ENCODE measurements at regions not wholly inside any gene's neighbourhood (a gene's known extent, or its start where the extent isn't known, plus 50 kb on each side); places are given as distances from the start of the nearest gene placed in this dataset.

- H3K9me3 ChIP-seq (replicated peaks in 1 of 2; ENCODE audit: control insufficient read depth in 2 of 2, insufficient read depth in 1 of 2, low read depth in 1 of 2, low read length in 2 of 2) = no peaks in the 10 kb centered on the region
- H2BK5ac ChIP-seq (ENCODE audit: low read length) = no peak overlapping the region
Observed at GRCh38 chr3:102230057-102230456, 204.8 kb upstream of the ZPLD1 start.

GRCh38 chr3:102233881-102234280 is 200.9 kb upstream of the ZPLD1 start:
- no peak overlapping the region for H4K8ac ChIP-seq (ENCODE audit: low read depth, low read length)
- H3K18ac ChIP-seq (ENCODE audit: low read length) = no peak overlapping the region
- no peak overlapping the region for H3K4ac ChIP-seq (ENCODE audit: low read length)
- H2AFZ ChIP-seq (ENCODE audit: low read length) = no peak overlapping the region
- no peaks in the 10 kb centered on the region for H3K27me3 ChIP-seq (ENCODE audit: control insufficient read depth in 3 of 3, insufficient read depth in 3 of 3, low read depth in 1 of 3, low read length in 3 of 3)
- H3K27ac ChIP-seq (replicated peaks; ENCODE audit: low read length) = no peak overlapping the region
- H2BK15ac ChIP-seq (ENCODE audit: low read length) = no peak overlapping the region
- H2AK5ac ChIP-seq (ENCODE audit: low read depth, low read length) = no peak overlapping the region
- no peaks in the 10 kb centered on the region for H3K79me1 ChIP-seq (ENCODE audit: low read depth, low read length)
- no peak for DNase-seq (ENCODE audit: low spot score)
- H3K4me3 ChIP-seq (ENCODE audit: low read length in 2 of 2) = no peak overlapping the region
- no peaks in the 10 kb centered on the region for H3K9me3 ChIP-seq (replicated peaks in 1 of 2; ENCODE audit: control insufficient read depth in 2 of 2, insufficient read depth in 1 of 2, low read depth in 1 of 2, low read length in 2 of 2)
- H2BK120ac ChIP-seq (ENCODE audit: low read depth, low read length) = no peak overlapping the region
- H3K9ac ChIP-seq (ENCODE audit: low read depth, low read length, poor library complexity) = no peak overlapping the region
- no peaks in the 10 kb centered on the region for H3K36me3 ChIP-seq (replicated peaks in 1 of 2; ENCODE audit: control insufficient read depth in 2 of 2, insufficient read depth in 2 of 2, low read length in 2 of 2)
- no peaks in the 10 kb centered on the region for H3K4me1 ChIP-seq (ENCODE audit: control insufficient read depth in 2 of 2, insufficient read depth in 1 of 2, low read depth in 1 of 2, low read length in 2 of 2)
- no CpG with 5 or more reads among the region's 1 CpG for WGBS, 2 donors (ENCODE audit: extremely low coverage in 2 of 2, insufficient read length in 2 of 2, insufficient replicate concordance in 1 of 2)
- no peak overlapping the region for H3K23ac ChIP-seq (ENCODE audit: low read depth, low read length, poor library complexity)
- no peak overlapping the region for H3K14ac ChIP-seq (ENCODE audit: low read length)
- no peak overlapping the region for H3K4me2 ChIP-seq (ENCODE audit: insufficient read depth, low read length, poor library complexity, severe bottlenecking)
- H2BK12ac ChIP-seq (ENCODE audit: low read length) = no peak overlapping the region
- H4K91ac ChIP-seq (ENCODE audit: low read depth, low read length, poor library complexity) = no peak overlapping the region
- no peak overlapping the region for H2BK5ac ChIP-seq (ENCODE audit: low read length)

More at GRCh38 chr3:102230057-102230456, 204.8 kb upstream of the ZPLD1 start:
- Histone ChIP-seq H3K27me3 (ENCODE audit: control insufficient read depth in 3 of 3, insufficient read depth in 3 of 3, low read depth in 1 of 3, low read length in 3 of 3) (no peaks in the 10 kb centered on the region), H3K79me1 (ENCODE audit: low read depth, low read length) (no peaks in the 10 kb centered on the region), H3K18ac (ENCODE audit: low read length) (no peak overlapping the region), H3K23ac (ENCODE audit: low read depth, low read length, poor library complexity) (no peak overlapping the region), H3K4ac (ENCODE audit: low read length) (no peak overlapping the region), H3K4me1 (ENCODE audit: control insufficient read depth in 2 of 2, insufficient read depth in 1 of 2, low read depth in 1 of 2, low read length in 2 of 2) (no peaks in the 10 kb centered on the region), H3K4me2 (ENCODE audit: insufficient read depth, low read length, poor library complexity, severe bottlenecking) (no peak overlapping the region), H2BK12ac (ENCODE audit: low read length) (no peak overlapping the region), H3K36me3 (replicated peaks in 1 of 2; ENCODE audit: control insufficient read depth in 2 of 2, insufficient read depth in 2 of 2, low read length in 2 of 2) (no peaks in the 10 kb centered on the region), H4K8ac (ENCODE audit: low read depth, low read length) (no peak overlapping the region), H3K9ac (ENCODE audit: low read depth, low read length, poor library complexity) (no peak overlapping the region), H2BK120ac (ENCODE audit: low read depth, low read length) (no peak overlapping the region), H3K4me3 (ENCODE audit: low read length in 2 of 2) (no peak overlapping the region), H2AFZ (ENCODE audit: low read length) (no peak overlapping the region), H3K14ac (ENCODE audit: low read length) (no peak overlapping the region), H3K27ac (replicated peaks; ENCODE audit: low read length) (no peak overlapping the region), H2BK15ac (ENCODE audit: low read length) (no peak overlapping the region), H4K91ac (ENCODE audit: low read depth, low read length, poor library complexity) (no peak overlapping the region), H2AK5ac (ENCODE audit: low read depth, low read length) (no peak overlapping the region)
- WGBS, 2 donors (ENCODE audit: extremely low coverage in 2 of 2, insufficient read length in 2 of 2, insufficient replicate concordance in 1 of 2) = no CpG with 5 or more reads among the region's 2 CpGs
- no peak for DNase-seq (ENCODE audit: low spot score)

- H2BK5ac ChIP-seq (ENCODE audit: low read length) = no peak overlapping the region
- H3K4ac ChIP-seq (ENCODE audit: low read length) = no peak overlapping the region
- H3K36me3 ChIP-seq (replicated peaks in 1 of 2; ENCODE audit: control insufficient read depth in 2 of 2, insufficient read depth in 2 of 2, low read length in 2 of 2) = no peaks in the 10 kb centered on the region
- H2BK15ac ChIP-seq (ENCODE audit: low read length) = no peak overlapping the region
- no peak overlapping the region for H3K27ac ChIP-seq (replicated peaks; ENCODE audit: low read length)
- no peak for DNase-seq (ENCODE audit: low spot score)
- H3K9ac ChIP-seq (ENCODE audit: low read depth, low read length, poor library complexity) = no peak overlapping the region
- WGBS, 2 donors (ENCODE audit: extremely low coverage in 2 of 2, insufficient read length in 2 of 2, insufficient replicate concordance in 1 of 2) = no CpG with 5 or more reads among the region's 5 CpGs
- no peaks in the 10 kb centered on the region for H3K27me3 ChIP-seq (ENCODE audit: control insufficient read depth in 3 of 3, insufficient read depth in 3 of 3, low read depth in 1 of 3, low read length in 3 of 3)
- H3K4me3 ChIP-seq (ENCODE audit: low read length in 2 of 2) = no peak overlapping the region
- no peak overlapping the region for H2AK5ac ChIP-seq (ENCODE audit: low read depth, low read length)
- H3K4me1 ChIP-seq (ENCODE audit: control insufficient read depth in 2 of 2, insufficient read depth in 1 of 2, low read depth in 1 of 2, low read length in 2 of 2) = no peaks in the 10 kb centered on the region
- H4K8ac ChIP-seq (ENCODE audit: low read depth, low read length) = no peak overlapping the region
- no peaks in the 10 kb centered on the region for H3K9me3 ChIP-seq (replicated peaks in 1 of 2; ENCODE audit: control insufficient read depth in 2 of 2, insufficient read depth in 1 of 2, low read depth in 1 of 2, low read length in 2 of 2)
- no peak overlapping the region for H3K23ac ChIP-seq (ENCODE audit: low read depth, low read length, poor library complexity)
- H4K91ac ChIP-seq (ENCODE audit: low read depth, low read length, poor library complexity) = no peak overlapping the region
- H3K14ac ChIP-seq (ENCODE audit: low read length) = no peak overlapping the region
- H2BK120ac ChIP-seq (ENCODE audit: low read depth, low read length) = no peak overlapping the region
- H3K79me1 ChIP-seq (ENCODE audit: low read depth, low read length) = no peaks in the 10 kb centered on the region
- H2AFZ ChIP-seq (ENCODE audit: low read length) = no peak overlapping the region
- no peak overlapping the region for H2BK12ac ChIP-seq (ENCODE audit: low read length)
- H3K4me2 ChIP-seq (ENCODE audit: insufficient read depth, low read length, poor library complexity, severe bottlenecking) = no peak overlapping the region
- no peak overlapping the region for H3K18ac ChIP-seq (ENCODE audit: low read length)
Observed at GRCh38 chr3:102235679-102236078, 199.1 kb upstream of the ZPLD1 start.

DNA sequence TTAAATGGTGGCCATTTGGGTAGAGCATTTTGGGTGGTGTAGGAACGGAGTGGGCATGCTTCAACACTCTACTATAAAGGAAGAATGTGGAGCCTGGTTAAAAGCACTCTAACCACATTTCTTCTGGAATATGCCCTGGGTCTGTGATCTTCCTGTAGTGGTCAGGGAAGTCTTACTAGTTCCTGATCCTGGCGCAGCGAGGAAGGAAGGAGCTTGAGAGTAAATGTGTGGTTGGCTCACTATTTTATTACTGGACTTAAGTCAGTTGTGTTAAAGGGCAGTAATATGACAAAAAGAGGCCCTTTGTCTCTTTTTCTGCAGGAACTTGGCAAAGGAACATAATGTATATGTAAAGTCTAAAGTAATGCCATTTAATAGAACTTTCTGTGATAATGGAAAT is 197.6 kb upstream of the ZPLD1 start:
- H4K91ac ChIP-seq (ENCODE audit: low read depth, low read length, poor library complexity) = no peak overlapping the region
- H2BK120ac ChIP-seq (ENCODE audit: low read depth, low read length) = no peak overlapping the region
- no peak for DNase-seq (ENCODE audit: low spot score)
- no peak overlapping the region for H3K9ac ChIP-seq (ENCODE audit: low read depth, low read length, poor library complexity)
- no peak overlapping the region for H2BK5ac ChIP-seq (ENCODE audit: low read length)
- no CpG with 5 or more reads among the region's 3 CpGs for WGBS, 2 donors (ENCODE audit: extremely low coverage in 2 of 2, insufficient read length in 2 of 2, insufficient replicate concordance in 1 of 2)
- H4K8ac ChIP-seq (ENCODE audit: low read depth, low read length) = no peak overlapping the region
- no peak overlapping the region for H3K27ac ChIP-seq (replicated peaks; ENCODE audit: low read length)
- no peaks in the 10 kb centered on the region for H3K79me1 ChIP-seq (ENCODE audit: low read depth, low read length)
- no peaks in the 10 kb centered on the region for H3K36me3 ChIP-seq (replicated peaks in 1 of 2; ENCODE audit: control insufficient read depth in 2 of 2, insufficient read depth in 2 of 2, low read length in 2 of 2)
- no peak overlapping the region for H3K4me2 ChIP-seq (ENCODE audit: insufficient read depth, low read length, poor library complexity, severe bottlenecking)
- H2BK12ac ChIP-seq (ENCODE audit: low read length) = no peak overlapping the region
- no peaks in the 10 kb centered on the region for H3K4me1 ChIP-seq (ENCODE audit: control insufficient read depth in 2 of 2, insufficient read depth in 1 of 2, low read depth in 1 of 2, low read length in 2 of 2)
- H3K4me3 ChIP-seq (ENCODE audit: low read length in 2 of 2) = no peak overlapping the region
- no peaks in the 10 kb centered on the region for H3K27me3 ChIP-seq (ENCODE audit: control insufficient read depth in 3 of 3, insufficient read depth in 3 of 3, low read depth in 1 of 3, low read length in 3 of 3)
- no peak overlapping the region for H2AK5ac ChIP-seq (ENCODE audit: low read depth, low read length)
- H3K9me3 ChIP-seq (replicated peaks in 1 of 2; ENCODE audit: control insufficient read depth in 2 of 2, insufficient read depth in 1 of 2, low read depth in 1 of 2, low read length in 2 of 2) = no peaks in the 10 kb centered on the region
- no peak overlapping the region for H3K4ac ChIP-seq (ENCODE audit: low read length)
- H3K18ac ChIP-seq (ENCODE audit: low read length) = no peak overlapping the region
- H2BK15ac ChIP-seq (ENCODE audit: low read length) = no peak overlapping the region
- H2AFZ ChIP-seq (ENCODE audit: low read length) = no peak overlapping the region
- no peak overlapping the region for H3K23ac ChIP-seq (ENCODE audit: low read depth, low read length, poor library complexity)
- H3K14ac ChIP-seq (ENCODE audit: low read length) = no peak overlapping the region
